NCI-H1436 (cell line): ENCODE measurements at regions not wholly inside any gene's neighbourhood (a gene's known extent, or its start where the extent isn't known, plus 50 kb on each side); places are given as distances from the start of the nearest gene placed in this dataset.

ENCODE experiments used
- DNase-seq: peaks from one replicate; lab custom pipeline; 2025; lab: John Stamatoyannopoulos, UW

GRCh38 chr2:120866071-120866470 lies 130.4 kb downstream of the GLI2 start:
- no peak for DNase-seq

- DNase-seq = no peak
These were observed 130.9 kb downstream of the GLI2 start for GRCh38 chr2:120866483-120867140.

GRCh38 chr2:120867290-120868241 lies 131.9 kb downstream of the GLI2 start:
- no peak for DNase-seq

- DNase-seq = no peak
These were observed 132.7 kb downstream of the GLI2 start for GRCh38 chr2:120868366-120868765.

GRCh38 chr2:120869036-120869729 lies 133.5 kb downstream of the GLI2 start:
- DNase-seq = no peak

DNA sequence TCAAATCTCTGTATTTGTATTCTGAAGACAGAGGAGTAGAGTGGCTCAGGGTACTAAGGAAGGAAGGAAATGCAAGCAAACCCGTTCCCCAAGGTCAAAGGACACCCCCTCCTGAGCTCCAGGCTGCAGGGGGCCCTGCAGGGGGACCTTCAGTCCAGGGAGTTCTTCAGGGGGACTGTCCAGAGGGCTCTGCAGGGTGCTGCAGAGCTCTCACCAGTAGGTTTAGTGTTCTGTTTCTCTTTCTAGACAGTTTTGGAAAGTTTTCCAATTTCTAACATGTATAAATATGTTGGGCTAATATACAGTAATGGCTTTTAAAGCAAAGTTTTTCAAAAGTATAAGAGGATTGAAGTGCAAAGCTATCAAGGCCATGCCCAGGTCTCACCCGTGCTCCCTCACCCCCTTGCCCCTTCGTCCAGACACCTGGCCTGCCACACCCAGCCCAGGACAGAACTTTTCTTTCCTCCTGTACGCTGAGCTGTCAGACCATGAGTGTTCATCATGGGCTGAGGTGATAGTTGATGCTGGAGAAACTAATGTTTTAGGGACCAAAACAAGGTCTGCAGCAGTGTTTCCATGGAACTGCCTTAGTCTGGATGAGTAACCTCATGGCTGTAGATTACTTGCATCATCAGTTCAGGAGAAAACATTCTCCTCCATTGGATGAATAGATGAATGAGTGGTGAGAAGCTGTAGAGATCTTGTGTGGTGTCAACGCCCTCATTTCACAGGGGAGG lies 134.2 kb downstream of the GLI2 start:
- no peak for DNase-seq

DNA sequence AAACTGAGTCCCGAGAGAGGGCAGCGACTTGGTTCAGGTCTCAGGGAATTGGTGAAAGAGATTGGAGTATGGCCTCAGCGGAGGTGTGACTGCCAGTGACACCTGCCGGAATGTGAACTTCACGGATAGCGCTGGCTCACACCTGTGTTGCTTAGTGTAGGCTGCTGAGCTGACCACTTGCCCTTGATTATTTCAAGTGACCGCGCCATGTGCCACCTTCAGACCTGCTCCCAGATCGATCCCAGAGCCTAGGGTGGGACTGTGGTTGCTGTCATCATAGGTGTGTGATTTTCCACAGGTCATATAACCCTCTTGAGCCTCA lies 134.8 kb downstream of the GLI2 start:
- no peak for DNase-seq

- DNase-seq = no peak
These were observed 135.5 kb downstream of the GLI2 start for GRCh38 chr2:120871016-120871635.

- no peak for DNase-seq
These were observed 136.4 kb downstream of the GLI2 start for GRCh38 chr2:120871881-120872620.

GRCh38 chr2:120873958-120874887 lies 138.6 kb downstream of the GLI2 start:
- DNase-seq = no peak

DNA sequence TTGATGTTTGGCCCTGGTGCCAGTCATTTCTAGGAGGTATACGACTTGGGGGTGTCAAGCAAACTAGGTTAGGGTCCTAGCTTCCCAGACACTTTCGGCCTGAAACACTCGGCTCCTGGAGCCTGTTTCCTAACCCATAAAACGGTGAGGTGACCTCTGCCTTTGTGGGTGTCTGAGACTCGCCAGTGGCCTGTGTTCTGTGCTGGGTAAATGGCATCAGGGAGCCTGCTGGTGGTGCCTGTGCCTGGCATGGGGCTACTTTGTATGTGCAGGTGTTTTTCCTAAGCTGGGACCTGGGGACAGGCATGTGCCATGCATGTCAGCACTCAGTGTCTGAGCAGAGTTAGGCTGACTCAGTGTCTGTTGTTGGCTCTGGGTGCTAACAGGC lies 139.2 kb downstream of the GLI2 start:
- no peak for DNase-seq

DNA sequence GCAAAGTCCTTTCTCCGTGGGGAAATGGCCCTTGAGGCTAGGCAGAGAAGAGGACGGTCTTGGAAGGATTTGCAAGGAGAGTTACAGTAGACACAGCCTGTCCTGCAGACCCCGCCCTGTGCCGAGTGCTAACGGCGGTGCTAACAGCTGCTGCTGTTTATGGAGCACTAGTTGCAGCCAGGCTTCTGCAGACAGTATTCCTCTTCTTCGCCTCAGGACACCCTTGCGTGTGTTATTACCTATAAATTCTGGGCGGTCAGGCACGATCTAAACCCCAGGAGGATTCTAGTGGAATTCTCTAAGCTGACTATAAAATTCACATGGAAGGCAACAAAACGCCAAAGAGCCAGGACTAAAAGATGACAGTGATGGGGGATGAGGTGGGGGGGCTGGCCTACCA lies 139.8 kb downstream of the GLI2 start:
- no peak for DNase-seq

DNA sequence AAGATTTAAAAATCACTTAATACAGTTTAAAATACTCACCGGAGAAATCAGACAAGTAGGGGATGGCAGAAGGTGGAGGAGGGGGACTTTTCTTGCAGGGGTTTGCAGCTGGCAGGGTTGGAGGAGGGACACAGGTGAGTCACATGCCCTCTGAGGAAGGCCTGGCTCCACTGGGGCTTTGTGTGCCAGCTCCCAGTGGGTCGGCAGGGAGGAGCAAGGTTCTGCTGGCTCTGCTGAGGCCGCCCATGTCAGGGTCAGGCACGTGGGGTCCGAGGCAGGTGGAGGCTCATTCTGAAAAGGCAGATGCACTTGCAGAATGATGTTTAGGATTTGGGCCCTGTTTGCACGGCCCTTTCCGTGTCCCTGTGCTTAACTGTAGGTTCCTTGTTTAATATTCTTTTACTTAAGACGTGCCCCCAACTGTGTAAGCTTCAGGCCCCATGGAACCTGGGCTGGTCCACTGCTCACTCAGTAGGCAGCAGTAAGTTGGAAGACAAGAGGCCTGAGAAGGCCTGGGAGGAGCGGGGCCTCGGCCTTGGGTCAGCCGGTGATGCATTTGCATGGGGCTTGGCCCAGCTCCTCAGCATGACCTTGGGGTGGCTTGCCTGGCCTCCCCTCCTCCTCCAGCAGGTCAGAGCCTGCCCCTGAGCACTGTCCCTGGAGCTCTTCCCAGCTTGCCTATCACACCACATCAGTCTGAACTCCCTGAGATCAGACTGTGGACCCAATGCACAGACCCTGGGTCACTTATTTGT lies 141.0 kb downstream of the GLI2 start:
- DNase-seq = no peak

- no peak for DNase-seq
These were observed 141.7 kb downstream of the GLI2 start for GRCh38 chr2:120877409-120877808.

DNA sequence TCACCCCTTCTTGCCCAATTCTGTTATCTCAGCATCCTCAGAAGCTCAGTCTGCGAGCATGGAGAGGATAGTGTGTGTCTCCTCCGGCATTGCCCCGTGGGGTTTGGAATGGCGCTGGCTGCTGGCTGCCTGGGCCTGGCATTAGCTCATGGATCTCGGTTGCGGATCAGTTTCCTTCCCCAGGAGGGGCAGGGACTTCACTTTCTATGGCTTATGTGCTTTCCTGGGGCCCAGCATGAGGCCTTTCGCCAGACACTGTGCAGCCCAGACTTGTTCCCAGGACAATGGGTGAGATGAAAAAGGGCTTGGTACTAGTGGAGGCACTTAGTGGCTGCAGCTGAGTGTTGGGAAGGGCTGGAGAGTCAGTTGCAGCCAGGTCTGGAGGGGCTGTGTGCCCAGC lies 143.3 kb downstream of the GLI2 start:
- no peak for DNase-seq

DNA sequence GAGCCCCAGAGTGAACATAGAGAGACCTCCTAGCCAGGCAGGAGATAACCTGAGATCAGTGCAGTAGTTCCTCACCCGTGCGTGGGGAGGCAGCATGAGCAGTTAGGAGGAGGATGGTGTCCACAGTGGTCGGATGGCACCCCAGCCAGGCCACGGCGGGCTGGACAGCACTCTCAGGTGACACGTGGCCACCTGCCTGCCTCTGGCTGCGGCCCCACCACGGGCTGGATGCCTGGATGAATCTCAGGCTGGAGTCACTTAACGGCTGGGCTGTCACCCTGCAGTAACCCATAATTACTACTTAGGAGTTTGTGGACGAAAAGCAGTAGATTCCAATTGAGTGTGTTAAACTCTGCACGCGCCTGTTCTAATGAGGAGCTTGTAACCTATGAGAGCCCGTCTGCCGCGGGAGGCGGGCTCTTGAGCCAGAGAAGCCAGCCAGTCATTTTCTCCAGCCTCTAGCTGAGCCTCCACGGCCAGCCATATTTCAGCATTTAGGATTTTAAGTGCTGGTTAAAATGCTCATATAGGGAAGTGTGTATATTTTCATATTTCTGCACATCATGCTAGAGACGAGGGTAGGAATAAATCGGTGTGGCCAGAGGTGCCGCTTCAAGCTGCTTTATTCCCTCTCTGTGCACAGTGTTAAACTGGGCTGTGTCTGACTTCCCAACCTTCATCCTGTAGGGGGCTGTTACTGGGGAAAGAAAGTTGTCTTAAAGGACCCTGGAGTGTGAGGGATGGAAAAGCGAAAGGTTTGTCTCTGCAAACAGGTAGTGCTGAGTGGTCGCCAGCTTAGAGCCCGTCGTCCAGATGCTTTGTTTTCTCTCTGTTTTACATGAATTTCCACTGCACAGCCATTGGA lies 144.0 kb downstream of the GLI2 start:
- no peak for DNase-seq

- DNase-seq = no peak
These were observed 144.7 kb downstream of the GLI2 start for GRCh38 chr2:120880381-120880780.
